Mononuclear cell (primary cell): ENCODE measurements at regions not wholly inside any gene's neighbourhood (a gene's known extent, or its start where the extent isn't known, plus 50 kb on each side); places are given as distances from the start of the nearest gene placed in this dataset.

Source experiments
- H3K27me3 ChIP-seq: 2 replicates; pipeline ENCODE4 v1.6.0; 2011; ENCODE audit warnings: low read length, control low read depth; ENCODE audit not compliant: insufficient read depth
- H3K4me1 ChIP-seq: 2 replicates; pipeline ENCODE4 v1.5.1; 2011; ENCODE audit warnings: mild to moderate bottlenecking, low read length, control low read depth; ENCODE audit not compliant: insufficient read depth
- H3K4me3 ChIP-seq: 2 replicates; pipeline ENCODE4 v1.5.1; 2011; ENCODE audit warnings: mild to moderate bottlenecking, low read length, moderate library complexity
- H3K9me3 ChIP-seq: 2 replicates; pipeline ENCODE4 v1.5.1; 2011; ENCODE audit warnings: low read depth, mild to moderate bottlenecking, control low read depth, low read length

- no peaks in the 10 kb centered on the region for H3K4me1 ChIP-seq
- H3K9me3 ChIP-seq, result no peaks in the 10 kb centered on the region
- H3K4me3 ChIP-seq, result no peak overlapping the region
- no peaks in the 10 kb centered on the region for H3K27me3 ChIP-seq
Observed at GRCh38 chr9:99391937-99392594, 170.0 kb downstream of the SEC61B start.

DNA sequence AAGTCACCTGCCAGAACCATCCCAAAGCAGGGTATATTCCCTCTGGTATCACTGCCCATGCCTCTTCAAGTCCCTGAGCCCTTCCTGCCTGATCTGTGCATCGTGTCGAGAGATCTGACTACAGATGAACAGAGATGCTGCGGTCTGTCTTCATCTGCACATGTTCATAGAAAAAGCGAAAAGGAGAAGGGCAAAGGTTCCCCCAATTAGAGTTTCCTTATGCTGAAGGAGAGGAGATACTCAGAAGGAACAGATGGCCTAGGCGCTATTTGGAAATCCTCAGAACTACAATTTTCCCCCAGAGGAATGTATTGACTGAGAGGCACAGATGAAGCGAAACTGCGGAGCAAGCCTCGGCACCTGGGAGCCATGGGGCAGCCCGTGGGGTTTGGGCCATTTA, 170.9 kb downstream of the SEC61B start:
- no peak overlapping the region for H3K4me3 ChIP-seq

GRCh38 chr9:99393993-99394392, 171.9 kb downstream of the SEC61B start:
- Histone ChIP-seq H3K9me3 (no peaks in the 10 kb centered on the region), H3K27me3 (no peaks in the 10 kb centered on the region), H3K4me3 (no peak overlapping the region), H3K4me1 (no peaks in the 10 kb centered on the region)

More for the DNA sequence above, 170.9 kb downstream of the SEC61B start:
- H3K4me1 ChIP-seq, result no peaks in the 10 kb centered on the region
- no peaks in the 10 kb centered on the region for H3K27me3 ChIP-seq
- no peaks in the 10 kb centered on the region for H3K9me3 ChIP-seq

DNA sequence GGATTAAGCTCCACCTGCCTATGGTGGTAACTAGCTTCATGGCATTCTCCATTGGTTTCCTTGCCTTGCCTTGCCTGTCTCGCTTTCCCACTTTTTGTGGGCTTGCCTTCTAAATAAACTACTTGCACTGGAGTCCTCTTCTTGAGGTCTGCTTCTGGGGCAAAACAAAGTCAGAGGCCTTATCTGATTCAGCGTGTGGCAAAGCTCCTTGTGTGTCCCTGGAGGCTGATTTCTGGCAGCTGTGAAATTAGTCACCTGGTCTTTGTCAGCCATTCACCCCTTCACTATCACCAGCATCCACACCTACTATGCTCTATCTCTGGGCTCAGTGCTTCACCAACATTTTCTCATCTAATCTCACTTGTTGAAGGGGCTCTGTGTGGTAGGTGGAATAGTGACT, 176.2 kb downstream of the SEC61B start:
- Histone ChIP-seq H3K9me3 (no peaks in the 10 kb centered on the region), H3K4me1 (no peaks in the 10 kb centered on the region), H3K27me3 (no peaks in the 10 kb centered on the region), H3K4me3 (no peak overlapping the region)

- H3K4me1 ChIP-seq, result no peaks in the 10 kb centered on the region
- H3K9me3 ChIP-seq, result no peaks in the 10 kb centered on the region
- H3K27me3 ChIP-seq, result no peaks in the 10 kb centered on the region
- H3K4me3 ChIP-seq, result no peak overlapping the region
Observed at GRCh38 chr9:99399474-99399873, 177.4 kb downstream of the SEC61B start.

DNA sequence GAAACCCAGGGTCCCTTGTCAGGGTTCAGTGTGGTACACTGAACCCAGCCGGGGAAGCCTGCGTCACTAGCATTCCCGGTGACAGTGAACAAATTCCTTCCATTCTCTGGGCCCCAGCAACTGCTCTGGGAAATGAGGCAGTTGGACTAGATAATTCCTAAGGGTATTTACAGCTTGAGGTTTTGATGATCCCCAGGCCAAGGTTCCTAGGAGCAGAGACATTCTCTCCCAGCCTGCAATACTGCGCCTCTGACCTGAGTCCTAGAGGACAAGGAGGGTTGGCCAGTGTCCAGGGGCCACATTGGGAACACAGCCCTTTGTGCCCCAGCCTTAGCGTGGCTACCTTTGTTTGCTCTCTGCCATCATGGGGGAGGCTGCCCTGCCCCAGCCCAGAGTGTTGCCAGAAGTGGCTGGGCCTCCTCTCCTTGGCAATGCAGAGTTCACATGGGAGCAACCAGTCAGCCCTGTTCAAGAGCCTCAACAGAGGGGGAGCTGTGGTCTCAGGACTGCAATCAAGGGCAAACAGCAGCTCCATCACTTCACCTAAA, 178.2 kb downstream of the SEC61B start:
- H3K9me3 ChIP-seq, result no peaks in the 10 kb centered on the region
- H3K4me3 ChIP-seq, result no peak overlapping the region
- H3K4me1 ChIP-seq, result no peaks in the 10 kb centered on the region
- no peaks in the 10 kb centered on the region for H3K27me3 ChIP-seq

DNA sequence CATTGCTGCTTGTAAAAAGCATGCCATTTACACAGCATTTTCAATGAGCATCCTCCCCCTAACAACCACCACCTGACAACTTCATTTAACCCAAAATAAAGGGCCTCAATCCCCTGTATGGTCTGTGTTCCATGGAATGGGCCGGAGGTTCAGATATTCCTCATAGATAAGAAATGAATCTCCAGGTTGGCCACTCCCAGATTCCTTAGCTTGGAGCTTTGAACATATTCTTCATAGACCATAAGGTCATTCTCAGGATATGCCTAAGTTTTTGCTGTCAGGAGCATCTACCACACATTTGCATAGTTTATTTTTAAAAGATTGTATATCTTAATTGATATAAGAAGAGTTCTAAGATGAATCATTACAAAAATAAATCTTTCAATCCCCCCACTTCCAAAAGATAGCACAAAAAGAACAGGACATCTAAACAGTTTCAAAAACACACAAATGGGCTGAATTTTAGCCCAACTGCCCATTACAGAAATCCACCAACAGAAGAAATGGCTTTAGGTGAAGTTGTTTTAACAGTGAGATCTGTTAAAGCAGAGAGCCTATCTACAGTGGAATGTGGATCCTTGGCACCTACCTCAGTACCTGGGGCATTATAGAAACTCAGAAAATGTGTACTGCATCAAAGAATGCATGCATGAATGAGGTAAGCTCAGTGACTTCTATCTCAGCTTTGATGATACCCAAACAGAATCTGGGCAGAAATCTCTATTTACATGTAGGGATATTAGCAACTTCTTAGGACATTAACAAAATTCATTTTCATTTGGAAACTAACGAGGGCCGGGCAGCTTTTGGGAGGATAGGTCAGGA, 179.8 kb downstream of the SEC61B start:
- Histone ChIP-seq H3K9me3 (no peaks in the 10 kb centered on the region), H3K4me3 (no peak overlapping the region), H3K27me3 (no peaks in the 10 kb centered on the region), H3K4me1 (peaks cover 6% of the 10 kb centered on the region)

DNA sequence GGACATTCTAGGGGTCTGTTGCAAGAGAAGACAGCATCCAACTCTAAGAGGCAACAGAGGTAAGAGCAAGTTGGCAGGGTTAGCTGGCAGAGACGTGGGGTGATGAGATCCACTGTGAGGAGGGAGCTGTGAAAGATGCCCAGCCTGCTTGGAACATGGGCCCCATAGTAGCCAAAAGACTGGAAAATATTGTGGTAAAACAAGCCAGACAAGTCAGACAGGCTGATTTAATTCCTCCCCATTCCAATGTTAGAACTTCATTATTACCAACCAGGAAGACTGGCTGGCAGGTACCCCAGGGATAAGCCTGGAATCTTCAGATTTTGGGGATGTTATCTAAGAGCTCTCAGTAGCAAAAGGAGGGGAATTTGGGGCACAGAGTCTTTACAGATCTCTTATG, 181.3 kb downstream of the SEC61B start:
- H3K4me3 ChIP-seq, result no peak overlapping the region
- H3K9me3 ChIP-seq, result no peaks in the 10 kb centered on the region
- H3K27me3 ChIP-seq, result no peaks in the 10 kb centered on the region
- H3K4me1 ChIP-seq, result peaks cover 6% of the 10 kb centered on the region

DNA sequence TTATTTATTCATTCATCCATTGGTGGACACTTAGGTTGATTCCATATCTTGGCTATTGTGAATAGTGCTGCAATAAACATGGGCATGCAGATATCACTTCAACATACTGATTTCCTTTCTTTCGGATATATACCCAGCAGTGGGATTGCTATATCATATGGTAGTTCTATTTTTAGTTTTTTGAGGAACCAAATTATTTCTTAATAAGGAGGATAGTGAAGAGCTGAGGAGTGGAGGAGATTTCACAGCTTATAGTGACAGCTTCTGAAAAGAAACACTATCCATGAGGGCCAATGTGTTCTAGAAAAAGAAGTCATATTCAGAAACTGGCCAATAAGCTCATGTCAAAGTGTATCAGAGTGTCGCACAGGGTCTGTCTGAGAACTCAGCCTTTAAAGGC, 183.3 kb downstream of the SEC61B start:
- peaks cover 6% of the 10 kb centered on the region for H3K4me1 ChIP-seq
- H3K27me3 ChIP-seq, result no peaks in the 10 kb centered on the region
- no peak overlapping the region for H3K4me3 ChIP-seq
- H3K9me3 ChIP-seq, result no peaks in the 10 kb centered on the region

GRCh38 chr9:99406939-99407338, 184.9 kb downstream of the SEC61B start:
- no peaks in the 10 kb centered on the region for H3K9me3 ChIP-seq
- H3K4me1 ChIP-seq, result peaks cover 6% of the 10 kb centered on the region

DNA sequence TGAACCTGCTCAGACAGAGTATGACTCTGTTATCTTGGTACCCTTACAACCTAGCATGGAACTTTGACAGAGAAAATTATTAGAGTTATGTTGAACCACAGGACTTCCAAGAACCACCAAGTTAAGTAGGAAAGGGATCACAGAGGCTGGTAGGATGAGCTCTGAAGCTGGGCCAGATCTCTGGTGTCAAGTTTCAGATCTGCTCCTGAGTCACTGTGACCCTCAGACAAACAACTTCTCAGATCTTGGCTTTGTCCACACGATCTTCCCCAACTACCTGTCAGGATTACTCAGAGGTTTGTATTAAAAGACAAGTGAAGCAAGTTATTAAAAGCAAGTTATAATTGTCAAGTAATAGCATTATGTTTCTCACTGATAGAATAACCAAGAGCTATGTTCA, 189.0 kb downstream of the SEC61B start:
- H3K4me1 ChIP-seq, result no peaks in the 10 kb centered on the region
- no peaks in the 10 kb centered on the region for H3K9me3 ChIP-seq
- no peak overlapping the region for H3K4me3 ChIP-seq
- no peaks in the 10 kb centered on the region for H3K27me3 ChIP-seq

More at GRCh38 chr9:99406939-99407338, 184.9 kb downstream of the SEC61B start:
- Histone ChIP-seq H3K27me3 (no peaks in the 10 kb centered on the region), H3K4me3 (no peak overlapping the region)

DNA sequence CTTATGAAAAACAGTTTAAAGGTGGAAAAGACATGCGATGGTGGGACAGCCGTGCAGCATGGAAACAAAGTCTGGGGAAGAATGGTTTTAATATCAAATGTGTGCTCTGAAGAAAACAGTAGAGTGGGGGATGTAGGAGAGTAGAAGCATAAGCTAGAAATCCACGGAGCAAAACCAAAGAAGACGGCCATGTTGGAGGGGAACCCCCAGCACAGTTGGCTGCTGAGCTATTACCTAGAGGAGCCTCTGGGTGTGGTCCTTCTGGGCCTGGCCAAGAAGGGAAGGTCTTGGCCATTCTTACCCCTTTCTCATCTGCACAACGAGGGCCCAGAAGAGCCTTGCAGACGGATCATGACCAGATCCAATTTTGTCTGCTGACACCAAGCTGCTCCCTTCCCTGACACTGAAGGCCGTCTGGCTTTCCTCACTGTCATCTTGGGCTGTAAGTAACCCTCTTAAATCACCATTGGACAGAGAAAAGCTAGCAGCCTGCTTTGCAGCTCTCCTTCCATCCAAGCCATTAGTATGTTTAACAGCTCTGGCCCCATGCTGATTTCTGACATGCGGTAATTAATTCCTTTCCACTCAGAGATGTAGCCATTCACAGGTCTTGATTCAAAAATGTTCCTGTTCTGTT, 189.5 kb downstream of the SEC61B start:
- Histone ChIP-seq H3K4me3 (no peak overlapping the region), H3K27me3 (no peaks in the 10 kb centered on the region), H3K9me3 (no peaks in the 10 kb centered on the region), H3K4me1 (no peaks in the 10 kb centered on the region)

GRCh38 chr9:99412606-99413005, 190.5 kb downstream of the SEC61B start:
- Histone ChIP-seq H3K9me3 (no peaks in the 10 kb centered on the region), H3K4me3 (no peak overlapping the region), H3K27me3 (no peaks in the 10 kb centered on the region), H3K4me1 (no peaks in the 10 kb centered on the region)

GRCh38 chr9:99414321-99414720, 192.2 kb downstream of the SEC61B start:
- Histone ChIP-seq H3K9me3 (no peaks in the 10 kb centered on the region), H3K4me3 (no peak overlapping the region), H3K27me3 (no peaks in the 10 kb centered on the region), H3K4me1 (no peaks in the 10 kb centered on the region)

DNA sequence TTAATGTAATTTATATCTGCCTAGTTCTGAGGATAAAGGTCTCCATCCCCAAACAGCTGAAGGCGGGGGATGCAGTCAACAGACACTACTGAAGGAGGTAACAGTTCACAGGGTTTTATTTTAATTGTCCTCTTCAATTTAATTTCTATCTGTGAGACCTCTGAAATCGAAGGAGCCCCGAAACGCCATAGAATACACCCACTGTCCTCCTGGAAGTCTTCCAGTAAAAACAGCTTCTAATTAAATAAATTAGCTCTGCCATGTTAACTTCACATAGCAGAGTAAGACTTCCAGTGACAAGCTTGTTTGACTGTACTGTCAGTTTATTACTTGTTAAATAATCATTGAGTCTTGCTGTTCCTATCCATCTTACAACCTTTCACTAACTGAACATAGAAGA, 193.5 kb downstream of the SEC61B start:
- Histone ChIP-seq H3K4me1 (no peaks in the 10 kb centered on the region), H3K4me3 (no peak overlapping the region), H3K9me3 (no peaks in the 10 kb centered on the region), H3K27me3 (no peaks in the 10 kb centered on the region)
